Tibial artery (tissue), 4 donors: ENCODE measurements at regions not wholly inside any gene's neighbourhood (a gene's known extent, or its start where the extent isn't known, plus 50 kb on each side); places are given as distances from the start of the nearest gene placed in this dataset.

Experiments used
- DNase-seq, 2 donors: peaks; one replicate each; pipeline ENCODE4 v3.0.0-alpha.2; 2019
- H3K27ac ChIP-seq, 2 donors: fragments of 200-600 bp; sonication (generic) in 1 of 2; 1 replicate in 1 of 2; 2 replicates in 1 of 2; pipeline ENCODE4 v1.5.1; 2018 to 2019; ENCODE audit warnings: mild to moderate bottlenecking in 1 of 2
- H3K27me3 ChIP-seq, 2 donors: fragments of 200-600 bp; sonication (generic) in 1 of 2; one replicate each; pipeline versions ENCODE4 v1.5.1 to v1.6.0; 2016 to 2019
- H3K36me3 ChIP-seq, 3 donors: fragments of 200-600 bp; sonication (generic) in 2 of 3; one replicate each; pipeline ENCODE4 v1.5.1; 2016 to 2019; ENCODE audit warnings: mild to moderate bottlenecking in 2 of 3
- H3K4me1 ChIP-seq, 4 donors: fragments of 200-600 bp; sonication (generic) in 2 of 4; 1 replicate in 3 of 4; 2 replicates in 1 of 4; pipeline ENCODE4 v1.5.1; 2016 to 2019
- H3K4me3 ChIP-seq, 2 donors: fragments of 200-600 bp; sonication (generic) in 1 of 2; 1 replicate in 1 of 2; 2 replicates in 1 of 2; pipeline ENCODE4 v1.5.1; 2018 to 2019; ENCODE audit warnings: mild to moderate bottlenecking in 2 of 2
- H3K9me3 ChIP-seq, 3 donors: fragments of 200-600 bp; sonication (generic) in 1 of 3; one replicate each; pipeline ENCODE4 v1.5.1; 2016 to 2019
- CTCF ChIP-seq, 2 experiments: fragments of 200-600 bp in 1 of 2; fragments of 450-650 bp in 1 of 2; IDR thresholded peaks; one replicate each; pipeline ENCODE4 v1.5.1; 2017 to 2019; ENCODE audit warnings: antibody characterized with exemption in 2 of 2, mild to moderate bottlenecking in 1 of 2, moderate library complexity in 1 of 2
- intact Hi-C: fragments of 100-400 bp; cut with DNase I; formaldehyde crosslinking; loops from one replicate; pipeline ENCODE4 v1.15.0; 2023; ENCODE audit warnings: low total_unique reads

GRCh38 chr18:8965398-8965797 is 137.1 kb upstream of the NDUFV2 start:
- Histone ChIP-seq H3K9me3 (peaks cover 0 to 3% (median 0%) of the 10 kb centered on the region in 3 donors), H3K4me1 (no peaks in the 10 kb centered on the region), H3K27ac (no peak overlapping the region), H3K4me3 (no peak overlapping the region), H3K27me3 (no peaks in the 10 kb centered on the region), H3K36me3 (no peaks in the 10 kb centered on the region)
- no peak for TF ChIP-seq CTCF (IDR thresholded peaks at IDR 0.05)
- no peak for DNase-seq
- intact Hi-C loops, result no loop called here

- no peaks in the 10 kb centered on the region for H3K4me1 ChIP-seq
- H3K27ac ChIP-seq, result no peak overlapping the region
- DNase-seq, result no peak
- no peak for TF ChIP-seq CTCF (IDR thresholded peaks at IDR 0.05)
- no peak overlapping the region for H3K4me3 ChIP-seq
- intact Hi-C loops, result no loop called here
- H3K9me3 ChIP-seq, result peaks cover 0 to 3% (median 0%) of the 10 kb centered on the region in 3 donors
- H3K36me3 ChIP-seq, result no peaks in the 10 kb centered on the region
- no peaks in the 10 kb centered on the region for H3K27me3 ChIP-seq
These were observed 135.7 kb upstream of the NDUFV2 start for GRCh38 chr18:8966821-8967220.

DNA sequence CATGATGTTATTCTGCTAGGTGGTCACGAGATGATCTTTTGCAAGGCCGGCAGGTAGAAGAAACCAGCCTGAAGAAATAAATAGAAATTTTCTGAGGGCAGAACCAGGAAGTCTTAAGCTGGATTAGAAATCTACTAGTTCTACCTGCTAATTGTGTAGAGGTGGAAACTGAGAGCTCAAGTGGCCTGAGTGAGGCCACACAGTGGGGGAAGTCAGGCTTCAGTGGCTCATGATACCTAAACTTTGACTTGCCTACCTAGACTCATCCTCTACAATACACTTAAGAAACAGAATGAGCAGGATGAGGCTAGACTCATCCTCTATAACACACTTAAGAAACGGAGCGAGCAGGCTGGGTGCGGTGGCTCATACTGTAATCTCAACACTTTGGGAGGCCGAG is 134.9 kb upstream of the NDUFV2 start:
- H3K27me3 ChIP-seq, result no peaks in the 10 kb centered on the region
- TF ChIP-seq CTCF (IDR thresholded peaks at IDR 0.05), result no peak
- no peaks in the 10 kb centered on the region for H3K36me3 ChIP-seq
- H3K9me3 ChIP-seq, result peaks cover 0 to 3% (median 0%) of the 10 kb centered on the region in 3 donors
- no peak overlapping the region for H3K4me3 ChIP-seq
- intact Hi-C loops, result no loop called here
- no peak overlapping the region for H3K27ac ChIP-seq
- DNase-seq, result no peak
- no peaks in the 10 kb centered on the region for H3K4me1 ChIP-seq

DNA sequence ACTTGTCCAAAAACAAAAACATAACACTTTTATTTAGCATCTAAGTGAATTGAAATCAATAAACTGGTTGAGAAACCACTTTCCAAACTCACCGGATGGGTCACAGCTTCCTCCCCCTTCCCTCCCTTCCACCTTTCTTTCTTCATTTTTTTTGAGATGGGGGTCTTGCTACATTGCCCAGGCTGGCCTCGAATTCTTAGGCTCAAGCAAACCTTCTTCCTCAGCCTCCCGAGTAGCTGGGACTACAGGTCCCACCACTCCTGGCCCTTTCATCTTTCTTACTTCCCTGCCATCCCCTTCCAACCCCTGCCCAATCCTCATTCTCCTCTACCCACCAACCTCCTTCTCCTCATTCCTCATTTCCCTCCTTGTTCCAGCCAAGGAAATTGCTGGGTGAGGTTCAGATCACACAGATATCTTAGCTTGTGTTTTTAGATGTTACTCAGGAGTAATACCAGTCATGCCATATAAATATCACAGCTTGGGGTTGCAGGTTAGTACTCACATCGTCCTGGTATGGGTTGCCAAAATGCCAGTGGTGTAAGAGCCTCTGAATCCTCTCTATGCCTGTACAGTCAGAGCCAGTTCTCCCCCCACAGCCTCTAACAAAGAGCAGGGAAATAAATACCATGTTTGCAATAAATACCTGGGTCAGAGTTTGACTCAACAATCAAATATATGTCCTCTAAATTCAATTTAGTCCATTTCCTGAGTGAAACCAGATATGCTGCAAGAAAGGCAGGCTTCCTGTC is 132.7 kb upstream of the NDUFV2 start:
- no peak for DNase-seq
- no peaks in the 10 kb centered on the region for H3K27me3 ChIP-seq
- H3K4me3 ChIP-seq, result no peak overlapping the region
- no peaks in the 10 kb centered on the region for H3K36me3 ChIP-seq
- no peak overlapping the region for H3K27ac ChIP-seq
- peaks cover 0 to 3% (median 0%) of the 10 kb centered on the region in 3 donors for H3K9me3 ChIP-seq
- no peak for TF ChIP-seq CTCF (IDR thresholded peaks at IDR 0.05)
- intact Hi-C loops, result no loop called here
- no peaks in the 10 kb centered on the region for H3K4me1 ChIP-seq

- Histone ChIP-seq H3K9me3 (no peaks in the 10 kb centered on the region), H3K27ac (no peak overlapping the region), H3K4me3 (no peak overlapping the region), H3K4me1 (no peaks in the 10 kb centered on the region), H3K36me3 (no peaks in the 10 kb centered on the region), H3K27me3 (no peaks in the 10 kb centered on the region)
- no peak for DNase-seq
- intact Hi-C loops, result no loop called here
- TF ChIP-seq CTCF (IDR thresholded peaks at IDR 0.05), result no peak
These were observed 131.7 kb upstream of the NDUFV2 start for GRCh38 chr18:8970843-8971242.
